Adrenal gland (tissue), 9 donors: ENCODE measurements at regions not wholly inside any gene's neighbourhood (a gene's known extent, or its start where the extent isn't known, plus 50 kb on each side); places are given as distances from the start of the nearest gene placed in this dataset.

Source experiments
- DNase-seq, 7 donors: peaks; one replicate each; pipeline ENCODE4 v3.0.0-alpha.2; 2019 to 2020
- H3K27ac ChIP-seq, 5 donors: fragments of 200-600 bp; sonication (generic) in 4 of 5; 1 replicate in 3 of 5; 2 replicates in 2 of 5; pipeline versions ENCODE4 v1.5.1 to v1.8.0; 2016 to 2020; ENCODE audit warnings: mild to moderate bottlenecking in 1 of 5
- H3K27me3 ChIP-seq: fragments of 200-600 bp; 2 replicates; pipeline ENCODE4 v1.8.0; 2021
- H3K36me3 ChIP-seq, 2 donors: fragments of 200-600 bp; replicated peaks in 1 of 2; 1 replicate in 1 of 2; 2 replicates in 1 of 2; pipeline versions ENCODE4 v1.5.1 to v1.8.0; 2018 to 2022
- H3K4me1 ChIP-seq, 2 donors: fragments of 200-600 bp; replicated peaks in 1 of 2; 1 replicate in 1 of 2; 2 replicates in 1 of 2; pipeline versions ENCODE4 v1.5.1 to v1.8.0; 2018 to 2021
- H3K4me3 ChIP-seq, 4 donors: fragments of 200-600 bp; sonication (generic) in 3 of 4; one replicate each; pipeline ENCODE4 v1.5.1; 2016 to 2018
- H3K9me3 ChIP-seq, 3 donors: fragments of 200-600 bp; sonication (generic) in 1 of 3; replicated peaks in 1 of 3; 1 replicate in 2 of 3; 2 replicates in 1 of 3; pipeline versions ENCODE4 v1.5.1 to v1.8.0; 2016 to 2021
- POLR2A ChIP-seq, 2 donors: fragments of 450-650 bp; IDR thresholded peaks; one replicate each; pipeline ENCODE4 v1.6.1; 2017; ENCODE audit warnings: antibody characterized with exemption in 2 of 2, mild to moderate bottlenecking in 2 of 2, moderate library complexity in 1 of 2
- WGBS, 4 donors: extraction: QIAGEN DNeasy Blood & Tissue Kit in 2 of 4; methylation state at CpG; one replicate each; pipeline versions ENCODE4 v1.1.5 to v1.1.7; 2013 to 2017; 5-methylcytosine and 5-hydroxymethylcytosine counted together
- intact Hi-C, 2 donors: fragments of 100-400 bp; cut with DNase I; formaldehyde crosslinking; loops; one replicate each; pipeline versions ENCODE4 v1.14.1 to v1.15.0; 2022 to 2023
- TF ChIP-seq, protein P1 (sequence below), 6 experiments: fragments of 450-650 bp in 4 of 6; fragments of 200-600 bp in 2 of 6; sonication (generic) in 1 of 6; IDR thresholded peaks; 1 replicate in 5 of 6; 2 replicates in 1 of 6; pipeline versions ENCODE4 v1.5.1 to v1.8.0; 2016 to 2021; ENCODE audit warnings: antibody characterized with exemption in 6 of 6, mild to moderate bottlenecking in 2 of 6, moderate library complexity in 1 of 6
- donor health status: healthy with polysubstance abuse.
- donor health status: Bipolar disorder and iron deficiency.
- donor health status: DM: yes; HTN: yes; CAD: no.
- donor health status: DM: no; HTN: no; CAD: no.
- donor health status: DM: no; HTN: no; CAD: no.

DNA sequence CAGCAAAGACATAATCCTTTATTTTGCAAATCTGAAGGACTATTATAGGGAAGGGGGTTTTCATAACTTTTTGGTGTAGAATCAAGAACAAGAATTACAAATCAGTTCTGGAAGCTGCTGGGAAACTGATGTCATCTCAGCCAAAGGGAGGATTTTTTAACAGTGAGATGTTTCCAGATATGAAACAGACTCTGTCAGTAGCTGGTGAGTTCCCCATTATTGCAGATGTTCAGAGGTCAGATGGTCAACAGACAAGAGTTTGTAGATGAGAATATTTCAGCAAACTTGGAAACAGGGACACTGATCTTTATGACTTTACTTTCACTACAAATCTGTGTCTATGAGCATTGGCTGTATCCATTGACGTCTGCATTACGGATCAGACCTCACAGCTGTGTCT is 71.9 kb upstream of the LPP start:
- no peaks in the 10 kb centered on the region for H3K27me3 ChIP-seq
- H3K36me3 ChIP-seq = no peaks in the 10 kb centered on the region
- H3K9me3 ChIP-seq = no peaks in the 10 kb centered on the region
- H3K4me3 ChIP-seq = no peak overlapping the region
- peak overlapping the region in 1 of 5 donors; percentile 23 for H3K27ac ChIP-seq
- TF ChIP-seq, protein P1, sequence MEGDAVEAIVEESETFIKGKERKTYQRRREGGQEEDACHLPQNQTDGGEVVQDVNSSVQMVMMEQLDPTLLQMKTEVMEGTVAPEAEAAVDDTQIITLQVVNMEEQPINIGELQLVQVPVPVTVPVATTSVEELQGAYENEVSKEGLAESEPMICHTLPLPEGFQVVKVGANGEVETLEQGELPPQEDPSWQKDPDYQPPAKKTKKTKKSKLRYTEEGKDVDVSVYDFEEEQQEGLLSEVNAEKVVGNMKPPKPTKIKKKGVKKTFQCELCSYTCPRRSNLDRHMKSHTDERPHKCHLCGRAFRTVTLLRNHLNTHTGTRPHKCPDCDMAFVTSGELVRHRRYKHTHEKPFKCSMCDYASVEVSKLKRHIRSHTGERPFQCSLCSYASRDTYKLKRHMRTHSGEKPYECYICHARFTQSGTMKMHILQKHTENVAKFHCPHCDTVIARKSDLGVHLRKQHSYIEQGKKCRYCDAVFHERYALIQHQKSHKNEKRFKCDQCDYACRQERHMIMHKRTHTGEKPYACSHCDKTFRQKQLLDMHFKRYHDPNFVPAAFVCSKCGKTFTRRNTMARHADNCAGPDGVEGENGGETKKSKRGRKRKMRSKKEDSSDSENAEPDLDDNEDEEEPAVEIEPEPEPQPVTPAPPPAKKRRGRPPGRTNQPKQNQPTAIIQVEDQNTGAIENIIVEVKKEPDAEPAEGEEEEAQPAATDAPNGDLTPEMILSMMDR (IDR thresholded peaks at IDR 0.05) = no peak
- no peak for TF ChIP-seq POLR2A (IDR thresholded peaks at IDR 0.05)
- no peak for DNase-seq
- 40 to 83% (median 45%) methylated on average over 2 of the region's 2 CpGs for WGBS, 4 donors
- intact Hi-C loops = no loop called here
- no peaks in the 10 kb centered on the region for H3K4me1 ChIP-seq

DNA sequence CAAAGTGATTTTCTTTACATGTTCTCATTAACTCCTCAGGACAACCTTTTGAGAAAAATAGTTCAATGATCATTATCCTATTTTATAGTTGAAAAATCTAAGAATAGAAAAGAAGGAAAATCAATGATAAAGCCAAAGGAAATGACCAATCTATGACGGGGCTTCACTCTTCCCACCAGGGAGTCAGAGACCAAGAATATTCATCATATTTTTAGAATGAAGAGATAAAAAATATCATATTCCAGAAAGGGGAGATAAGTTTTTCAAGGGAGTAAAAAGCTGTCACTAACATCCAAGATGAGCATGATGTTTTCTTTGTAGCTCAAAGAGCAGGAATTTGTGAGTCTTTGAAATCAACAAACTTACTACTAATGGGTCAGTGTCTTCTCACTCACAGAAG is 71.5 kb upstream of the LPP start:
- intact Hi-C loops = no loop called here
- H3K27ac ChIP-seq = no peak overlapping the region

DNA sequence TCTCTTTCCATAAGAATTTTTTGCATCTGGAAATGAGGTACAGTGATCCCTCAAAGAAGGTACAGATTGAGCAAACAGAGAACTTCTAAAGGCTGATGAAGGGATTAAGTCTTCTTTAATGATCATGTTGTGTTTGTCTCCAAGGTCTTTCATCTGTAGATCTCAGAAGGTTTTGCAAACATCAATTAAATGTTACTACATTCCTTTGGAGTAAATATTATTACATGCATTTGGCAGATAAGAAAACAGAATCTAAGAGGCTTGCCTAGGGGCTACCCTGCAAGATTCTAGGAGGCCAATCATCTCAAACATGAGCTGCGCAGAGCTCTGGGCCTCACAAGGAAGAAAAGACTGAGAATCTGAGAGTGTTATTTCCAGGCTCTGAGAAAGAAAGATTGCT is 70.9 kb upstream of the LPP start:
- H3K36me3 ChIP-seq = no peaks in the 10 kb centered on the region
- 100% methylated on average over 1 of the region's 1 CpG for WGBS, 4 donors
- H3K27me3 ChIP-seq = no peaks in the 10 kb centered on the region
- intact Hi-C loops = no loop called here
- H3K27ac ChIP-seq = no peak overlapping the region
- no peaks in the 10 kb centered on the region for H3K9me3 ChIP-seq
- no peak for TF ChIP-seq POLR2A (IDR thresholded peaks at IDR 0.05)
- TF ChIP-seq, protein P1 (IDR thresholded peaks at IDR 0.05) = no peak
- no peak overlapping the region for H3K4me3 ChIP-seq
- no peak for DNase-seq
- H3K4me1 ChIP-seq = no peaks in the 10 kb centered on the region

More for the DNA sequence above, 71.5 kb upstream of the LPP start:
- WGBS, 4 donors = 52 to 71% (median 64%) methylated on average over 1 of the region's 1 CpG
- no peaks in the 10 kb centered on the region for H3K36me3 ChIP-seq
- no peaks in the 10 kb centered on the region for H3K9me3 ChIP-seq
- H3K4me1 ChIP-seq = no peaks in the 10 kb centered on the region
- H3K27me3 ChIP-seq = no peaks in the 10 kb centered on the region
- TF ChIP-seq POLR2A (IDR thresholded peaks at IDR 0.05) = no peak
- TF ChIP-seq, protein P1 (IDR thresholded peaks at IDR 0.05) = no peak
- no peak for DNase-seq
- H3K4me3 ChIP-seq = no peak overlapping the region

DNA sequence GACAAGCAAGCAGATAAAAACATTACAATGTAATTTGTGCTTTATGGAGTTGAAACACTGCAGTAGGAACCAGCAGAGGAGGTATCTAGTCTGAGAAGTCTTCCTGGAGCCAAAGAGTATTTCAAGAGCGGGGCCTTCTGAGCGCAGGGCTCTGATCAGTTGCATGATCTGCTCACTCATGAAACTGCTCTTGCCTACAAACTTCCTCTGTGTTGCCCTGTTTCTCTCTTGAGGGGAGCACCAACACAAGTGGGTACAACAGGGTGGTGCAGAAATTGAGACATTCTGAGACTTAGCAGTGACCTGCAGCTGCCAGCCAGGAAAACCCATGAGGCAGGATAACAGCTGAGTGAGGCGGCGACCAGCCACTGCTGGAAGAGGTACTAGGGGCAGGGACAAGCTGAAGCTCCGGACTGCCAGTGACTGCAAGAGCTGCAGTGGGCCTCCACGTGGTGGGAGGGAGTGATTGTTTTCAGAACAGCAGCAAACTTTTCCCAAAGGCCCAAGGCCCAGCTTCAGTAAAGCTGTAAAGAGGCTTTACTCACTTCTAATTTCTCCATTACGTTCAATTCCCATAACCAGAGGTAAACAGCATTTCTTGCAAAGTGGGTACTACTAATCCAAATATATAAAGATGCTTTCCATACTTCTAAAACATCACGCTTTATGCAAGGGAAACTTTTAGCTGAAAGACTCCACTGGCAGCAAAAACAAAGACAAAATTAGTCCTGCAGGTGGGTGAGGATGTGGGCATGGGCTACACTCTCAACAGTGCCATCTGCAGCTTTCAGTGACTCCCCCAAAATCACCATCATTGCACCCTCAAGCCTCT is 69.0 kb upstream of the LPP start:
- H3K4me1 ChIP-seq = no peaks in the 10 kb centered on the region
- no peak overlapping the region for H3K27ac ChIP-seq
- no peaks in the 10 kb centered on the region for H3K27me3 ChIP-seq
- DNase-seq = no peak
- H3K9me3 ChIP-seq = no peaks in the 10 kb centered on the region
- no peaks in the 10 kb centered on the region for H3K36me3 ChIP-seq
- intact Hi-C loops = no loop called here
- 84 to 95% (median 91%) methylated on average over 8 of the region's 8 CpGs for WGBS, 4 donors
- TF ChIP-seq, protein P1 (IDR thresholded peaks at IDR 0.05) = no peak
- TF ChIP-seq POLR2A (IDR thresholded peaks at IDR 0.05) = no peak
- H3K4me3 ChIP-seq = no peak overlapping the region
